Ovary (tissue), 7 donors: ENCODE measurements at regions not wholly inside any gene's neighbourhood (a gene's known extent, or its start where the extent isn't known, plus 50 kb on each side); places are given as distances from the start of the nearest gene placed in this dataset.

Experiments used
- DNase-seq, 5 donors: peaks; one replicate each; pipeline ENCODE4 v3.0.0-alpha.2; 2019 to 2020
- H3K27ac ChIP-seq, 2 donors: fragments of 200-600 bp; one replicate each; pipeline versions ENCODE4 v1.5.1 to v1.8.0; 2019 to 2022
- H3K27me3 ChIP-seq: fragments of 200-600 bp; one replicate; pipeline ENCODE4 v1.8.0; 2022
- H3K36me3 ChIP-seq: fragments of 200-600 bp; sonication (generic); one replicate; pipeline ENCODE4 v1.5.1; 2019
- H3K4me1 ChIP-seq: one replicate; pipeline ENCODE4 v1.8.1; 2013; ENCODE audit warnings: mild to moderate bottlenecking, moderate library complexity; ENCODE audit not compliant: insufficient read depth
- H3K4me3 ChIP-seq: fragments of 200-600 bp; sonication (generic); one replicate; pipeline ENCODE4 v1.5.1; 2017
- H3K9me3 ChIP-seq, 2 donors: fragments of 200-600 bp in 1 of 2; sonication (generic) in 1 of 2; one replicate each; pipeline versions ENCODE4 v1.5.1 to v1.8.1; 2013 to 2019; ENCODE audit warnings: mild to moderate bottlenecking in 1 of 2, moderate library complexity in 1 of 2
- EP300 ChIP-seq: sonication (generic); formaldehyde crosslinking; IDR thresholded peaks from one replicate; pipeline ENCODE4 v1.6.1; 2017; ENCODE audit warnings: antibody characterized with exemption
- POLR2A ChIP-seq: fragments of 450-650 bp; IDR thresholded peaks from one replicate; pipeline ENCODE4 v1.6.1; 2017; ENCODE audit warnings: antibody characterized with exemption, mild to moderate bottlenecking, moderate library complexity
- WGBS, 3 donors: extraction: QIAGEN DNeasy Blood & Tissue Kit in 1 of 3; methylation state at CpG; one replicate each; pipeline versions ENCODE4 v1.1.5 to v1.1.7; 2013 to 2017; 5-methylcytosine and 5-hydroxymethylcytosine counted together
- intact Hi-C, 4 donors: fragments of 100-400 bp; cut with DNase I; formaldehyde crosslinking; loops; one replicate each; pipeline versions ENCODE4 v1.11.0 to v1.15.1; 2022 to 2023
- TF ChIP-seq, protein P1 (sequence below), 3 donors: fragments of 450-650 bp in 2 of 3; fragments of 200-600 bp in 1 of 3; IDR thresholded peaks; one replicate each; pipeline versions ENCODE4 v1.5.1 to v1.8.0; 2016 to 2022; ENCODE audit warnings: antibody characterized with exemption in 3 of 3, mild to moderate bottlenecking in 1 of 3
- donor health status: DM: no; HTN: no; CAD: no; lungs with moderate emphysema.
- donor health status: DM: no; HTN: no; CAD: no.
- donor health status: Bipolar disorder and iron deficiency.
- donor health status: DM: no; HTN: no; CAD: no.
- donor health status: DM: yes; HTN: yes; CAD: no.

GRCh38 chr11:33420959-33421566 lies 163.9 kb downstream of the HIPK3 start:
- 81 to 87% (median 87%) methylated on average over 4 of the region's 4 CpGs for WGBS, 3 donors
- Histone ChIP-seq H3K4me1 (no peaks in the 10 kb centered on the region), H3K4me3 (no peak overlapping the region), H3K27ac (no peak overlapping the region), H3K9me3 (no peaks in the 10 kb centered on the region), H3K36me3 (no peaks in the 10 kb centered on the region), H3K27me3 (no peaks in the 10 kb centered on the region)
- intact Hi-C loops: no loop called here
- DNase-seq: no peak
- no peak for TF ChIP-seq POLR2A
- no peak for TF ChIP-seq EP300
- TF ChIP-seq, protein P1, sequence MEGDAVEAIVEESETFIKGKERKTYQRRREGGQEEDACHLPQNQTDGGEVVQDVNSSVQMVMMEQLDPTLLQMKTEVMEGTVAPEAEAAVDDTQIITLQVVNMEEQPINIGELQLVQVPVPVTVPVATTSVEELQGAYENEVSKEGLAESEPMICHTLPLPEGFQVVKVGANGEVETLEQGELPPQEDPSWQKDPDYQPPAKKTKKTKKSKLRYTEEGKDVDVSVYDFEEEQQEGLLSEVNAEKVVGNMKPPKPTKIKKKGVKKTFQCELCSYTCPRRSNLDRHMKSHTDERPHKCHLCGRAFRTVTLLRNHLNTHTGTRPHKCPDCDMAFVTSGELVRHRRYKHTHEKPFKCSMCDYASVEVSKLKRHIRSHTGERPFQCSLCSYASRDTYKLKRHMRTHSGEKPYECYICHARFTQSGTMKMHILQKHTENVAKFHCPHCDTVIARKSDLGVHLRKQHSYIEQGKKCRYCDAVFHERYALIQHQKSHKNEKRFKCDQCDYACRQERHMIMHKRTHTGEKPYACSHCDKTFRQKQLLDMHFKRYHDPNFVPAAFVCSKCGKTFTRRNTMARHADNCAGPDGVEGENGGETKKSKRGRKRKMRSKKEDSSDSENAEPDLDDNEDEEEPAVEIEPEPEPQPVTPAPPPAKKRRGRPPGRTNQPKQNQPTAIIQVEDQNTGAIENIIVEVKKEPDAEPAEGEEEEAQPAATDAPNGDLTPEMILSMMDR (IDR thresholded peaks at IDR 0.05): no peak

GRCh38 chr11:33419924-33420323 lies 162.7 kb downstream of the HIPK3 start:
- H3K4me1 ChIP-seq: no peaks in the 10 kb centered on the region
- no peaks in the 10 kb centered on the region for H3K27me3 ChIP-seq
- no peak overlapping the region for H3K4me3 ChIP-seq
- no peak for DNase-seq
- H3K9me3 ChIP-seq: no peaks in the 10 kb centered on the region
- H3K27ac ChIP-seq: no peak overlapping the region
- 77 to 81% (median 80%) methylated on average over 4 of the region's 4 CpGs for whole genome bisulfite sequencing, 3 donors
- intact Hi-C loops: no loop called here
- TF ChIP-seq EP300: no peak
- TF ChIP-seq POLR2A: no peak
- TF ChIP-seq, protein P1 (IDR thresholded peaks at IDR 0.05): no peak
- no peaks in the 10 kb centered on the region for H3K36me3 ChIP-seq

- no peaks in the 10 kb centered on the region for H3K27me3 ChIP-seq
- no peak for DNase-seq
- no peak overlapping the region for H3K4me3 ChIP-seq
- no peaks in the 10 kb centered on the region for H3K4me1 ChIP-seq
- intact Hi-C loops: no loop called here
- no peaks in the 10 kb centered on the region for H3K9me3 ChIP-seq
- no peaks in the 10 kb centered on the region for H3K36me3 ChIP-seq
- TF ChIP-seq POLR2A (no peak), EP300 (no peak)
- TF ChIP-seq, protein P1 (IDR thresholded peaks at IDR 0.05): no peak
- WGBS, 3 donors: 83 to 87% (median 86%) methylated on average over 7 of the region's 7 CpGs
- H3K27ac ChIP-seq: no peak overlapping the region
These were observed 159.9 kb downstream of the HIPK3 start for GRCh38 chr11:33417121-33417520.

DNA sequence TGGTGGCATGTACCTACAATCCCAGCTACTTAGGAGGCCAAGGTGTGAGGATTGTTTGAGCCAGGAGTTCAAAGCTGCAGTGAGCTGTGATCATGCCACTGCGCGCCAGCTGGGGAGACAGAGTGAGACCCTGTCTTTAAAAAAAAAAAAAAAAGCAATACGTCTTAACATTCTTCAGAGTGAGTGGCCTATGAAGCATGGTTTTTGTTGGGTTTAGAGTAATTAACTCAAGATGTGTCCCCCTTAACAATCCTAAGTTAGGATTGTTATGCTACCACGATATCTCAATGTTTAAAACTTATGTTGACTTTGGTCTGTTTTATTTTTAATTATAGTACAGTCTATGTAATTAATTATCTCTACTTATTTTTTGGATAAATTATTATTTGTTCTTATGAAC lies 156.1 kb downstream of the HIPK3 start:
- H3K4me3 ChIP-seq: no peak overlapping the region
- no peaks in the 10 kb centered on the region for H3K9me3 ChIP-seq
- H3K27ac ChIP-seq: no peak overlapping the region
- no peak for TF ChIP-seq POLR2A
- no peak for TF ChIP-seq EP300
- TF ChIP-seq, protein P1 (IDR thresholded peaks at IDR 0.05): no peak
- H3K27me3 ChIP-seq: no peaks in the 10 kb centered on the region
- intact Hi-C loops: no loop called here
- no peak for DNase-seq
- H3K4me1 ChIP-seq: no peaks in the 10 kb centered on the region
- WGBS, 3 donors: 62 to 67% (median 63%) methylated on average over 4 of the region's 4 CpGs
- no peaks in the 10 kb centered on the region for H3K36me3 ChIP-seq

GRCh38 chr11:33412241-33412640 lies 155.1 kb downstream of the HIPK3 start:
- Histone ChIP-seq H3K9me3 (no peaks in the 10 kb centered on the region), H3K27ac (no peak overlapping the region), H3K27me3 (no peaks in the 10 kb centered on the region), H3K4me1 (no peaks in the 10 kb centered on the region), H3K4me3 (no peak overlapping the region), H3K36me3 (no peaks in the 10 kb centered on the region)
- TF ChIP-seq POLR2A: no peak
- no peak for DNase-seq
- intact Hi-C loops: no loop called here
